GM12878 (cell line): ENCODE measurements at regions not wholly inside any gene's neighbourhood (a gene's known extent, or its start where the extent isn't known, plus 50 kb on each side); places are given as distances from the start of the nearest gene placed in this dataset.
"Not testable (repeated sequence)": the region's sequence is repeated elsewhere in the genome, so short reads cannot be mapped to it uniquely, and the experiment has no call there.

Source experiments
- ATAC-seq: fragments of 200-7000 bp; cut with Tn5 transposase; 3 replicates; pipeline ENCODE4 v1.9.1; 2020; ENCODE audit warnings: mild to moderate bottlenecking, moderate library complexity
- BruUV-seq: library from RNA; stranded (reverse); fragments of 400-500 nt; replicated peaks from 2 replicates; lab custom pipeline; 2021; lab: Mats Ljungman, UMichigan
- CTCF ChIA-PET: fragments of 300-600 bp; sonication (Branson Sonifier 250); formaldehyde crosslinking; extraction: SDS; loops from one replicate; lab custom pipeline; 2021; ENCODE audit warnings: inconsistent platforms; lab: Yijun Ruan, JAX
- POLR2A ChIA-PET: fragments of 350-600 bp; formaldehyde crosslinking; extraction: SDS; loops from one replicate; lab custom pipeline; 2021; ENCODE audit warnings: inconsistent platforms; lab: Charles Lee
- RAD21 ChIA-PET: fragments of 300-600 bp; sonication (Branson Sonifier 250); formaldehyde crosslinking; loops from one replicate; lab custom pipeline; 2023; ENCODE audit warnings: antibody characterized with exemption; ENCODE audit not compliant: unreplicated experiment; lab: Charles Lee
- SMC1A ChIA-PET: fragments of 300-600 bp; sonication (Branson Sonifier 250); formaldehyde crosslinking; loops from one replicate; lab custom pipeline; 2023; ENCODE audit not compliant: unreplicated experiment, uncharacterized antibody; lab: Charles Lee
- DNase-seq: peaks from one replicate; pipeline ENCODE4 v3.0.0-alpha.2; 2011; ENCODE audit warnings: low read depth, low spot score
- FAIRE-seq: peaks from 3 replicates; lab custom pipeline; 2011; peaks lifted over from hg19 to GRCh38; lab: Jason Lieb, UNC
- H2AFZ ChIP-seq: 2 replicates; pipeline ENCODE4 v1.6.0; 2011; ENCODE audit warnings: low read depth, low read length, control low read depth; ENCODE audit not compliant: control insufficient read depth
- H3K27ac ChIP-seq: 2 replicates; pipeline ENCODE4 v1.5.1; 2011; ENCODE audit warnings: control low read depth; ENCODE audit not compliant: control insufficient read depth, insufficient read depth
- H3K27me3 ChIP-seq, 2 experiments: replicated peaks in 1 of 2; 2 replicates each; pipeline versions ENCODE4 v1.6.0 to v1.6.1; 2011; ENCODE audit warnings: low read length in 1 of 2; ENCODE audit not compliant: control insufficient read depth in 2 of 2, insufficient read depth in 2 of 2
- H3K36me3 ChIP-seq, 2 experiments: 2 replicates each; pipeline ENCODE4 v1.5.1; 2011; ENCODE audit warnings: low read length in 1 of 2; ENCODE audit not compliant: control insufficient read depth in 2 of 2, insufficient read depth in 2 of 2
- H3K4me1 ChIP-seq: 2 replicates; pipeline ENCODE4 v1.6.1; 2011; ENCODE audit warnings: mild to moderate bottlenecking, low read length, moderate library complexity, mixed read lengths; ENCODE audit not compliant: control insufficient read depth, insufficient read depth
- H3K4me2 ChIP-seq: 2 replicates; pipeline ENCODE4 v1.6.0; 2011; ENCODE audit warnings: control low read depth; ENCODE audit not compliant: control insufficient read depth, insufficient read depth
- H3K4me3 ChIP-seq: fragments of 200-600 bp; sonication (generic); 2 replicates; pipeline ENCODE4 v1.5.1; 2016
- H3K79me2 ChIP-seq: 2 replicates; pipeline ENCODE4 v1.6.0; 2011; ENCODE audit warnings: low read length; ENCODE audit not compliant: control insufficient read depth, insufficient read depth
- H3K9ac ChIP-seq: 2 replicates; pipeline ENCODE4 v1.8.0; 2011; ENCODE audit warnings: low read length, control low read depth, mixed read lengths; ENCODE audit not compliant: control insufficient read depth, insufficient read depth
- H3K9me3 ChIP-seq: replicated peaks from 3 replicates; pipeline ENCODE4 v1.5.1; 2011; ENCODE audit warnings: mild to moderate bottlenecking, low read length; ENCODE audit not compliant: control insufficient read depth, insufficient read depth
- H4K20me1 ChIP-seq: 2 replicates; pipeline ENCODE4 v1.6.0; 2011; ENCODE audit not compliant: control insufficient read depth, insufficient read depth
- BHLHE40 ChIP-seq, 2 experiments: fragments of 450-650 bp in 1 of 2; IDR thresholded peaks; 2 replicates each; pipeline ENCODE4 v1.6.1; 2011 to 2017; ENCODE audit warnings: low read depth in 2 of 2, borderline replicate concordance in 1 of 2, improper control_type of control experiment in 1 of 2, low read length in 1 of 2, mild to moderate bottlenecking in 1 of 2
- SPI1 ChIP-seq: IDR thresholded peaks from 2 replicates; pipeline ENCODE4 v1.6.1; 2011; ENCODE audit warnings: low read depth, mild to moderate bottlenecking, low read length, moderate library complexity, borderline replicate concordance; ENCODE audit not compliant: insufficient read depth
- WGBS: methylation state at CpG from one replicate; pipeline ENCODE4 v1.1.6; 2016; ENCODE audit warnings: low lambda C conversion rate; ENCODE audit not compliant: insufficient replicate concordance, insufficient coverage; ENCODE audit errors: missing lambda C conversion rate; 5-methylcytosine and 5-hydroxymethylcytosine counted together
- in situ Hi-C: fragments of 300-500 bp; cut with MboI; formaldehyde crosslinking; loops from 9 replicates; pipeline ENCODE4 v1.14.3; 2018; ENCODE audit warnings: mixed read lengths
- intact Hi-C: fragments of 100-400 bp; cut with micrococcal nuclease; formaldehyde crosslinking; loops from one replicate; pipeline ENCODE4 v1.14.2; 2022; ENCODE audit not compliant: unreplicated experiment

DNA sequence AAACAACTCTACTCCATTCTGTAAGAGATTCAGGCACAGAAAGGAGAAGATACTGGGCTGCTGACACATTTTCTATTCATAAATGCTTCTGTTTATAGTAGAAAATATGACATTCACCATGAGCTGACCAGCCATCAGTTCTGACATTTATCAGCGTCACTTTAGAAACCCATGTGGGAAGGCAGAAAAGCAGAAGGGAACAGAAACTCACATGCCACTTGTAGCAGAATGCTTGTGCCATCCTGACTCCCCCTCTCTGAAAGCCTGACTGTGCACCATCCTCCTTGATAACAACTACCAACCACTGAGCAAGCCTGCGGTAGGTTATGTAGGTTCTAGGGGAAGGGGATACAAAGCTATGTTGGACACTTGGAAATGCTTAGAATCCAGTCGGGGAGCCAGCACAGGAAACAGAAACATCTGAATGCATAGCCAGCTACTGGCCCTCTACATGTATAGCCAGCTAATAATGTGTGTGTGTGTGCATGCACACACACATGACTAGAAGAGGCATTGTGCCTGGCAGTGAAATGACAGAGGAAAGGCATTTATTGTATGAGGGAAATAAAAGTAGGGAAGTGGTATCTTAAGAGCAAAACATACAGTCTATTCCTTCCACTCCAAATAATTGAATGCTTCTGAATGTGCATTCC lies 104.3 kb downstream of the SPDYE17 start:
- TF ChIP-seq SPI1 (peak; percentile 74), BHLHE40 (IDR thresholded peaks at IDR 0.05; ENCODE audit: borderline replicate concordance in 1 of 2, low read depth in 2 of 2, low read length in 1 of 2) (peak in 1 of 2 experiments; percentile 54; a peak in 2 of 4 replicates)
- POLR2A ChIA-PET, H4K20me1 ChIP-seq, H3K9ac ChIP-seq, H3K4me2 ChIP-seq, CTCF ChIA-PET, H3K4me1 ChIP-seq, H2AFZ ChIP-seq, H3K9me3 ChIP-seq, BruUV-seq, RAD21 ChIA-PET, H3K4me3 ChIP-seq, in situ Hi-C loops, FAIRE-seq, H3K79me2 ChIP-seq, intact Hi-C loops, H3K27me3 ChIP-seq, H3K27ac ChIP-seq, H3K36me3 ChIP-seq: not testable (repeated sequence)
- SMC1A ChIA-PET, result interaction anchor here (0.7 kb wide), 1 partner anchor 1430 kb away, joined by 3 read pairs; no protein-coding TSS in a partner anchor
- WGBS, result 15% methylated on average over 3 of the region's 3 CpGs
- DNase-seq, result peak; percentile 33
- ATAC-seq, result peak; percentile 93

GRCh38 chr7:76926416-76926815 lies 105.7 kb downstream of the SPDYE17 start:
- ATAC-seq, DNase-seq, H3K27me3 ChIP-seq, RAD21 ChIA-PET, H3K36me3 ChIP-seq, intact Hi-C loops, SMC1A ChIA-PET, H4K20me1 ChIP-seq, H3K4me1 ChIP-seq, H3K9ac ChIP-seq, H3K4me3 ChIP-seq, FAIRE-seq, in situ Hi-C loops, H3K27ac ChIP-seq, POLR2A ChIA-PET, H3K9me3 ChIP-seq, BruUV-seq, H3K79me2 ChIP-seq, CTCF ChIA-PET, H3K4me2 ChIP-seq, H2AFZ ChIP-seq: not testable (repeated sequence)
